Prostate gland (tissue), 2 donors: ENCODE measurements at regions not wholly inside any gene's neighbourhood (a gene's known extent, or its start where the extent isn't known, plus 50 kb on each side); places are given as distances from the start of the nearest gene placed in this dataset.

Experiments
- CTCF ChIP-seq, 4 experiments: fragments of 200-600 bp in 2 of 4; fragments of 450-650 bp in 2 of 4; sonication (generic) in 2 of 4; IDR thresholded peaks; 1 replicate in 3 of 4; 2 replicates in 1 of 4; pipeline ENCODE4 v1.5.1; 2016 to 2019; ENCODE audit warnings: antibody characterized with exemption in 4 of 4, mild to moderate bottlenecking in 2 of 4, moderate library complexity in 2 of 4
- POLR2A ChIP-seq: fragments of 450-650 bp; IDR thresholded peaks from one replicate; pipeline ENCODE4 v1.6.1; 2016; ENCODE audit warnings: antibody characterized with exemption, mild to moderate bottlenecking
- POLR2AphosphoS5 ChIP-seq: sonication (generic); formaldehyde crosslinking; IDR thresholded peaks from one replicate; pipeline ENCODE4 v1.6.1; 2017; ENCODE audit warnings: antibody characterized with exemption

- TF ChIP-seq CTCF (IDR thresholded peaks at IDR 0.05) = no peak
- TF ChIP-seq POLR2AphosphoS5 = no peak
- TF ChIP-seq POLR2A = no peak
Measured at GRCh38 chr3:76768912-76769311, 271.0 kb upstream of the ROBO2 start.
